Kidney (tissue), 10 donors: ENCODE measurements at regions not wholly inside any gene's neighbourhood (a gene's known extent, or its start where the extent isn't known, plus 50 kb on each side); places are given as distances from the start of the nearest gene placed in this dataset. TPM values are rescaled to one million over a fixed set of nuclear protein-coding genes. Genes with fewer than 3 reads are reported as not detected.
"Not testable (repeated sequence)": the region's sequence is repeated elsewhere in the genome, so short reads cannot be mapped to it uniquely, and the experiment has no call there.

Experiments used
- DNase-seq, 5 donors: peaks; one replicate each; pipeline ENCODE4 v3.0.0-alpha.2; 2013 to 2020
- FAIRE-seq: peaks from 2 replicates; lab custom pipeline; 2012; peaks lifted over from hg19 to GRCh38; lab: Jason Lieb, UNC
- H3K27ac ChIP-seq, 2 donors: one replicate each; pipeline ENCODE4 v1.7.0; 2013; ENCODE audit warnings: low read depth in 2 of 2, low read length in 2 of 2, inconsistent platforms in 1 of 2
- H3K27me3 ChIP-seq: one replicate; pipeline ENCODE4 v1.7.1; 2013; ENCODE audit warnings: low read length, inconsistent platforms; ENCODE audit not compliant: control insufficient read depth, insufficient read depth
- H3K36me3 ChIP-seq, 3 donors: one replicate each; pipeline versions ENCODE4 v1.7.0 to v1.7.1; 2013; ENCODE audit warnings: low read length in 3 of 3, control low read depth in 1 of 3, inconsistent platforms in 1 of 3; ENCODE audit not compliant: insufficient read depth in 3 of 3, control insufficient read depth in 2 of 3
- H3K4me1 ChIP-seq, 3 donors: one replicate each; pipeline versions ENCODE4 v1.7.0 to v1.7.1; 2013; ENCODE audit warnings: low read length in 3 of 3, inconsistent platforms in 1 of 3, low read depth in 1 of 3; ENCODE audit not compliant: control insufficient read depth in 2 of 3, insufficient read depth in 2 of 3
- H3K4me3 ChIP-seq, 3 donors: one replicate each; pipeline versions ENCODE4 v1.7.0 to v1.8.1; 2013; ENCODE audit warnings: low read length in 3 of 3, control low read depth in 1 of 3, inconsistent platforms in 1 of 3
- H3K9ac ChIP-seq, 3 donors: one replicate each; pipeline versions ENCODE4 v1.7.0 to v1.7.1; 2013; ENCODE audit warnings: low read length in 3 of 3, control low read depth in 1 of 3, inconsistent platforms in 1 of 3
- H3K9me3 ChIP-seq, 3 donors: one replicate each; pipeline versions ENCODE4 v1.7.0 to v1.7.1; 2013; ENCODE audit warnings: low read length in 3 of 3, control low read depth in 1 of 3, inconsistent platforms in 1 of 3; ENCODE audit not compliant: control insufficient read depth in 2 of 3, insufficient read depth in 1 of 3
- intact Hi-C: fragments of 100-400 bp; cut with DNase I; formaldehyde crosslinking; loops from one replicate; pipeline ENCODE4 v1.11.1; 2022
- microRNA-seq: library from miRNA; unstranded; fragments of <30 nt; microRNA quantifications from one replicate; pipeline ENCODE4 v1.2.0, GENCODE V29; 2020
- donor health status: control.
- donor health status: control.
- donor health status: DM: yes; HTN: yes; CAD: no.
- donor health status: Normal renal cell carcinoma (clear cell type).

- H3K36me3 ChIP-seq, H3K9me3 ChIP-seq, H3K4me3 ChIP-seq, H3K27ac ChIP-seq, intact Hi-C loops, H3K9ac ChIP-seq, H3K4me1 ChIP-seq, DNase-seq, FAIRE-seq, H3K27me3 ChIP-seq: not testable (repeated sequence)
These were observed 52.4 kb upstream of the PDPR start for GRCh38 chr16:70061671-70062218.

- H3K9ac ChIP-seq, H3K36me3 ChIP-seq, DNase-seq, H3K27me3 ChIP-seq, H3K27ac ChIP-seq, intact Hi-C loops, H3K4me1 ChIP-seq, H3K4me3 ChIP-seq, H3K9me3 ChIP-seq, FAIRE-seq: not testable (repeated sequence)
These were observed 51.2 kb upstream of the PDPR start for GRCh38 chr16:70062947-70063346.

Small RNAs in the stretch of these regions (microRNA-seq; reads per million reads assigned to microRNA genes)
- gene MIR1972-2, result not detected
